A673 (cell line): ENCODE measurements at regions not wholly inside any gene's neighbourhood (a gene's known extent, or its start where the extent isn't known, plus 50 kb on each side); places are given as distances from the start of the nearest gene placed in this dataset.

Experiments
- EZH2 ChIP-seq: fragments of 200-600 bp; sonication (generic); IDR thresholded peaks from 2 replicates; pipeline ENCODE4 v1.6.1; 2017; ENCODE audit warnings: borderline replicate concordance, low read depth, mild to moderate bottlenecking, mixed read lengths, antibody characterized with exemption, low read length; ENCODE audit not compliant: poor library complexity, severe bottlenecking
- TF ChIP-seq, protein P1 (sequence below): fragments of 300-800, 200-600 bp; sonication (generic); conservative IDR thresholded peaks from 2 replicates; pipeline ENCODE4 v1.5.1; 2017; ENCODE audit warnings: low read depth, mild to moderate bottlenecking, antibody characterized with exemption, low read length, moderate library complexity, mixed read lengths

DNA sequence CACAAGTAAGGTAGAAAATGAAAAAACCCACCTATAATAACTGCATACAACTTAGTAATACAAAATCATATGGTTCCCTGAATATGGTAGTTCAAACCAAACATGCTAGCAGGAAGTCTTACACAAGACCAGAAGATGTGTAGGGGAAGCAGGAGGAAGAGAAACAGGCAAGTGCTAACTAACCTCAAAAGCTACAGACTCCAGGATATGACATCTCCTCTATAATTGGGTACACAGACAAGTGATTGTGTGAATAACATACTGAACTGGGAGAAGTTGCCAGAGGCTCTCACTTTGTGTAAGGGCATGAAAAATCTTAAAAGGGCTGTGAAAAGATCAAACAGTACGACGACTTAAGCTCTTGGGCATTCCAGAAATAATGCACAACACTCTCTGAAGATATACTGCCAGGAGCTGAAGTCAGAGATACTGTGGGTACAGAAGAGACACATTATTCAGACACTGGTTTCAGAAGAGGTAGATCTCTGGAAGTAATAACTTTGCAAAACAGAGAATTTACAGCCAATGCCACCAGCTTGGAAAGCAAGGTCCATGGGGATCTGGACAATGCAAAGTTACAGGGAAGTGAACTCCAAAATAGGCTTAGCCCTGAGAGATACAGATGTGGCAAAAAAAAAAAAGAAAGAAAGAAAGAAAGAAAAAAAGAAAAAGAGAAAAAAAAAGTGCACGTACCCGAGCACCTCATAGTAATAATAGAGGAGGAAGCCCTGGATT lies 767.2 kb downstream of the TNS3 start:
- TF ChIP-seq, protein P1, sequence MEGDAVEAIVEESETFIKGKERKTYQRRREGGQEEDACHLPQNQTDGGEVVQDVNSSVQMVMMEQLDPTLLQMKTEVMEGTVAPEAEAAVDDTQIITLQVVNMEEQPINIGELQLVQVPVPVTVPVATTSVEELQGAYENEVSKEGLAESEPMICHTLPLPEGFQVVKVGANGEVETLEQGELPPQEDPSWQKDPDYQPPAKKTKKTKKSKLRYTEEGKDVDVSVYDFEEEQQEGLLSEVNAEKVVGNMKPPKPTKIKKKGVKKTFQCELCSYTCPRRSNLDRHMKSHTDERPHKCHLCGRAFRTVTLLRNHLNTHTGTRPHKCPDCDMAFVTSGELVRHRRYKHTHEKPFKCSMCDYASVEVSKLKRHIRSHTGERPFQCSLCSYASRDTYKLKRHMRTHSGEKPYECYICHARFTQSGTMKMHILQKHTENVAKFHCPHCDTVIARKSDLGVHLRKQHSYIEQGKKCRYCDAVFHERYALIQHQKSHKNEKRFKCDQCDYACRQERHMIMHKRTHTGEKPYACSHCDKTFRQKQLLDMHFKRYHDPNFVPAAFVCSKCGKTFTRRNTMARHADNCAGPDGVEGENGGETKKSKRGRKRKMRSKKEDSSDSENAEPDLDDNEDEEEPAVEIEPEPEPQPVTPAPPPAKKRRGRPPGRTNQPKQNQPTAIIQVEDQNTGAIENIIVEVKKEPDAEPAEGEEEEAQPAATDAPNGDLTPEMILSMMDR = no peak
- no peak for TF ChIP-seq EZH2
